IMR-90 (cell line): ENCODE measurements at regions not wholly inside any gene's neighbourhood (a gene's known extent, or its start where the extent isn't known, plus 50 kb on each side); places are given as distances from the start of the nearest gene placed in this dataset.

Source experiments
- ATAC-seq: fragments of 200-7000 bp; cut with Tn5 transposase; 2 replicates; pipeline ENCODE4 v1.9.1; 2020; ENCODE audit warnings: low read depth, mild to moderate bottlenecking, moderate library complexity
- BruUV-seq: library from RNA; stranded (reverse); fragments of 400-500 nt; replicated peaks from 2 replicates; lab custom pipeline; 2021; lab: Mats Ljungman, UMichigan
- CTCF ChIA-PET: fragments of 300-600 bp; formaldehyde crosslinking; extraction: SDS; loops from one replicate; lab custom pipeline; 2021; ENCODE audit warnings: antibody characterized with exemption; lab: Yijun Ruan, JAX
- POLR2A ChIA-PET: fragments of 300-600 bp; sonication (Branson Sonifier 250); formaldehyde crosslinking; loops from one replicate; lab custom pipeline; 2022; ENCODE audit warnings: antibody characterized with exemption; ENCODE audit not compliant: unreplicated experiment; lab: Charles Lee
- DNase-seq: peaks from one replicate; pipeline ENCODE4 v3.0.0; 2013
- H2AFZ ChIP-seq: replicated peaks from 2 replicates; pipeline ENCODE3; 2013; ENCODE audit warnings: low read length, mild to moderate bottlenecking; ENCODE audit not compliant: poor library complexity
- H2AK5ac ChIP-seq: 2 replicates; pipeline ENCODE4 v1.6.1; 2013; ENCODE audit warnings: low read depth, low read length, inconsistent platforms
- H2AK9ac ChIP-seq: replicated peaks from 2 replicates; pipeline ENCODE3; 2013; ENCODE audit warnings: mild to moderate bottlenecking, low read depth, low read length, moderate library complexity; ENCODE audit not compliant: poor library complexity
- H2BK120ac ChIP-seq: 2 replicates; pipeline ENCODE4 v1.6.1; 2013; ENCODE audit warnings: low read depth, low read length, inconsistent platforms
- H2BK15ac ChIP-seq: 3 replicates; pipeline ENCODE4 v1.6.1; 2013; ENCODE audit warnings: low read depth, low read length, inconsistent platforms
- H2BK20ac ChIP-seq: 2 replicates; pipeline ENCODE4 v1.6.1; 2013; ENCODE audit warnings: low read depth, mild to moderate bottlenecking, inconsistent platforms, low read length, moderate library complexity
- H2BK5ac ChIP-seq: 2 replicates; pipeline ENCODE4 v1.6.1; 2013; ENCODE audit warnings: mild to moderate bottlenecking, low read depth, low read length, inconsistent platforms; ENCODE audit not compliant: poor library complexity, severe bottlenecking
- H3K14ac ChIP-seq: replicated peaks from 2 replicates; pipeline ENCODE4 v1.6.1; 2013; ENCODE audit warnings: low read depth, low read length, inconsistent platforms
- H3K18ac ChIP-seq: 2 replicates; pipeline ENCODE4 v1.6.1; 2013; ENCODE audit warnings: low read depth, low read length, control low read depth
- H3K23ac ChIP-seq: 2 replicates; pipeline ENCODE4 v1.6.1; 2013; ENCODE audit warnings: low read depth, low read length, inconsistent platforms
- H3K27ac ChIP-seq: 2 replicates; pipeline ENCODE4 v1.5.1; 2013; ENCODE audit warnings: mild to moderate bottlenecking, control low read depth, low read length; ENCODE audit not compliant: insufficient read depth
- H3K27me3 ChIP-seq: 2 replicates; pipeline ENCODE4 v1.6.1; 2013; ENCODE audit warnings: low read length; ENCODE audit not compliant: control insufficient read depth, insufficient read depth
- H3K36me3 ChIP-seq: 2 replicates; pipeline ENCODE4 v1.6.1; 2013; ENCODE audit warnings: low read length, mixed read lengths; ENCODE audit not compliant: control insufficient read depth, insufficient read depth
- H3K4ac ChIP-seq: 2 replicates; pipeline ENCODE4 v1.6.1; 2013; ENCODE audit warnings: low read depth, low read length, inconsistent platforms
- H3K4me1 ChIP-seq: 2 replicates; pipeline ENCODE4 v1.6.1; 2013; ENCODE audit warnings: low read length, mixed read lengths; ENCODE audit not compliant: control insufficient read depth, insufficient read depth
- H3K4me2 ChIP-seq: 2 replicates; pipeline ENCODE4 v1.6.1; 2013; ENCODE audit warnings: low read depth, mild to moderate bottlenecking, control low read depth, low read length, moderate library complexity
- H3K4me3 ChIP-seq: 2 replicates; pipeline ENCODE4 v1.5.1; 2013; ENCODE audit warnings: low read depth, mild to moderate bottlenecking, control low read depth, low read length, moderate library complexity; ENCODE audit not compliant: insufficient read depth
- H3K56ac ChIP-seq: 2 replicates; pipeline ENCODE4 v1.6.1; 2013; ENCODE audit warnings: low read length, inconsistent platforms; ENCODE audit not compliant: insufficient read depth; ENCODE audit errors: extremely low read depth
- H3K79me1 ChIP-seq, 2 experiments: 2 replicates each; pipeline ENCODE4 v1.6.1; 2013; ENCODE audit warnings: low read length in 2 of 2, inconsistent platforms in 1 of 2, low read depth in 1 of 2
- H3K9ac ChIP-seq: 2 replicates; pipeline ENCODE4 v1.6.1; 2013; ENCODE audit warnings: low read depth, low read length, control low read depth
- H3K9me1 ChIP-seq: 2 replicates; pipeline ENCODE4 v1.6.1; 2013; ENCODE audit warnings: low read length, inconsistent platforms; ENCODE audit not compliant: insufficient read depth
- H3K9me3 ChIP-seq: 2 replicates; pipeline ENCODE4 v1.6.1; 2013; ENCODE audit warnings: low read length; ENCODE audit not compliant: control insufficient read depth, insufficient read depth
- H4K20me1 ChIP-seq: 2 replicates; pipeline ENCODE4 v1.6.1; 2013; ENCODE audit warnings: low read length, inconsistent platforms; ENCODE audit not compliant: insufficient read depth
- H4K5ac ChIP-seq: 2 replicates; pipeline ENCODE4 v1.6.1; 2013; ENCODE audit warnings: mild to moderate bottlenecking, low read depth, low read length, control low read depth
- H4K8ac ChIP-seq, 2 experiments: 2 replicates each; pipeline ENCODE4 v1.6.1; 2013; ENCODE audit warnings: low read depth in 2 of 2, low read length in 2 of 2, control low read depth in 1 of 2, inconsistent platforms in 1 of 2
- H4K91ac ChIP-seq: 2 replicates; pipeline ENCODE4 v1.6.1; 2013; ENCODE audit warnings: low read depth, low read length, inconsistent platforms; ENCODE audit not compliant: insufficient read depth
- BHLHE40 ChIP-seq: fragments of 150-350 bp; IDR thresholded peaks from 2 replicates; pipeline ENCODE4 v1.6.1; 2016; ENCODE audit warnings: mild to moderate bottlenecking, low read depth, low read length
- CEBPB ChIP-seq: IDR thresholded peaks from 2 replicates; pipeline ENCODE4 v1.6.1; 2012; ENCODE audit warnings: low read depth, low read length, improper control_type of control experiment
- CHD1 ChIP-seq: IDR thresholded peaks from 2 replicates; pipeline ENCODE4 v1.6.1; 2012; ENCODE audit warnings: low read depth, low read length, improper control_type of control experiment
- CTCF ChIP-seq: conservative IDR thresholded peaks from 2 replicates; pipeline ENCODE4 v1.5.1; 2012; ENCODE audit warnings: mild to moderate bottlenecking, low read depth, low read length, improper control_type of control experiment
- ELK1 ChIP-seq: fragments of 150-350 bp; IDR thresholded peaks from 2 replicates; pipeline ENCODE4 v1.6.1; 2016; ENCODE audit warnings: low read depth, mild to moderate bottlenecking, low read length, moderate library complexity, borderline replicate concordance
- FOS ChIP-seq: fragments of 150-350 bp; IDR thresholded peaks from 2 replicates; pipeline ENCODE4 v1.6.1; 2016; ENCODE audit warnings: low read depth, low read length
- MAFK ChIP-seq: IDR thresholded peaks from 2 replicates; pipeline ENCODE4 v1.6.1; 2012; ENCODE audit warnings: low read depth, low read length, improper control_type of control experiment
- MAZ ChIP-seq: IDR thresholded peaks from 2 replicates; pipeline ENCODE4 v1.6.1; 2012; ENCODE audit warnings: low read depth, mild to moderate bottlenecking, low read length, improper control_type of control experiment, moderate library complexity, borderline replicate concordance
- MXI1 ChIP-seq: IDR thresholded peaks from 2 replicates; pipeline ENCODE4 v1.6.1; 2012; ENCODE audit warnings: low read depth, mild to moderate bottlenecking, low read length, moderate library complexity, borderline replicate concordance
- NFE2L2 ChIP-seq: fragments of 150-350 bp; IDR thresholded peaks from 2 replicates; pipeline ENCODE4 v1.6.1; 2016; ENCODE audit warnings: low read depth, mild to moderate bottlenecking, low read length
- POLR2A ChIP-seq: IDR thresholded peaks from 2 replicates; pipeline ENCODE4 v1.6.1; 2012; ENCODE audit warnings: mild to moderate bottlenecking, low read depth, low read length
- RAD21 ChIP-seq: IDR thresholded peaks from 2 replicates; pipeline ENCODE4 v1.6.1; 2012; ENCODE audit warnings: low read length, improper control_type of control experiment
- RCOR1 ChIP-seq: IDR thresholded peaks from 2 replicates; pipeline ENCODE4 v1.6.1; 2012; ENCODE audit warnings: mild to moderate bottlenecking, low read length, improper control_type of control experiment; ENCODE audit not compliant: insufficient replicate concordance
- RFX5 ChIP-seq: IDR thresholded peaks from 2 replicates; pipeline ENCODE4 v1.8.0; 2012; ENCODE audit warnings: low read depth, mild to moderate bottlenecking, low read length, moderate library complexity
- SMC3 ChIP-seq: fragments of 150-350 bp; IDR thresholded peaks from 2 replicates; pipeline ENCODE4 v1.6.1; 2016; ENCODE audit warnings: low read depth, mild to moderate bottlenecking, antibody characterized with exemption, low read length, moderate library complexity
- USF2 ChIP-seq: fragments of 150-350 bp; IDR thresholded peaks from 2 replicates; pipeline ENCODE4 v1.6.1; 2017; ENCODE audit warnings: mild to moderate bottlenecking, antibody characterized with exemption, low read length, low read depth
- WGBS, 2 experiments: methylation state at CpG; one replicate each; pipeline versions ENCODE4 v1.1.5 to v1.1.7; 2013; ENCODE audit warnings: missing lambda C conversion rate in 2 of 2; ENCODE audit not compliant: insufficient read length in 1 of 2; ENCODE audit errors: extremely low coverage in 2 of 2; 5-methylcytosine and 5-hydroxymethylcytosine counted together
- dilution Hi-C: fragments of 300-500 bp; cut with HindIII; formaldehyde crosslinking; loops from one replicate; pipeline ENCODE4 v1.14.3; 2018; ENCODE audit warnings: low sequenced_read_pairs; ENCODE audit not compliant: unreplicated experiment
- in situ Hi-C: fragments of 300-500 bp; cut with MboI; formaldehyde crosslinking; loops from 3 replicates; pipeline ENCODE4 v1.14.3; 2019; ENCODE audit warnings: low sequenced_read_pairs, inconsistent platforms, mixed read lengths
- intact Hi-C: fragments of 100-400 bp; cut with micrococcal nuclease; formaldehyde crosslinking; loops from 2 replicates; pipeline ENCODE4 v1.10.0; 2022

DNA sequence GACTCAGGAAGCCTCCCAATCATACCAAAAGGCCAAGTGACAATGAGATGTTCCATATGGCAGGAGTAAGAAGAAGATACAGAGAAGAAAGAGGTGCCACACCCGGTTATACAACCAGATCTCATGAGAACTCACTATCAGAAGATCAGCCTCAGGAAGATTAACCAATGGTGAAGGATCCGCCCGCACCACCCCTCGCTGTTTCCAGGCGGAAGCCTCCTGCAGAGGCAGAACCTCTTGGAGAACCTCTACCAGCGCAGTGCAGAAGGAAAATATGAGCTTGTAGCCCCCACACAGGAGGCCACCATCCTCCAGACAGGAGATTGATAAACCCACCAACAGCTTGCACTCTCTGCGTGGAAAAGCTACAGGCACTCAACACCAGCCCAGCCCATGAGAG lies 245.1 kb downstream of the POTED start:
- Histone ChIP-seq H2AK9ac (no peak overlapping the region), H3K4me1 (no peaks in the 10 kb centered on the region), H3K27ac (no peak overlapping the region), H3K56ac (no peak overlapping the region), H4K20me1 (no peaks in the 10 kb centered on the region), H3K23ac (no peak overlapping the region), H3K27me3 (no peaks in the 10 kb centered on the region), H2BK20ac (no peak overlapping the region), H2BK5ac (no peak overlapping the region), H3K14ac (no peak overlapping the region), H3K79me1 (no peaks in the 10 kb centered on the region), H3K36me3 (no peaks in the 10 kb centered on the region), H2AFZ (no peak overlapping the region), H2AK5ac (no peak overlapping the region), H4K8ac (no peak overlapping the region), H2BK15ac (no peak overlapping the region), H2BK120ac (no peak overlapping the region), H3K4me2 (no peak overlapping the region), H3K4ac (no peak overlapping the region), H4K91ac (no peak overlapping the region), H3K9me3 (no peaks in the 10 kb centered on the region), H3K9ac (no peak overlapping the region), H3K9me1 (no peaks in the 10 kb centered on the region), H3K18ac (no peak overlapping the region), H3K4me3 (no peak overlapping the region), H4K5ac (no peak overlapping the region)
- POLR2A ChIA-PET: no interaction called here
- dilution Hi-C loops (no loop called here), in situ Hi-C loops (no loop called here), intact Hi-C loops (no loop called here)
- TF ChIP-seq RAD21 (no peak), MAFK (no peak), CHD1 (no peak), POLR2A (no peak), FOS (no peak), USF2 (no peak), CTCF (no peak), MXI1 (no peak), BHLHE40 (no peak), RCOR1 (no peak), RFX5 (no peak), NFE2L2 (no peak), CEBPB (no peak), ELK1 (no peak), MAZ (no peak), SMC3 (no peak)
- no CpG with 5 or more reads among the region's 7 CpGs for WGBS, 2 experiments
- ATAC-seq: no peak
- no TSS peak for BruUV-seq
- DNase-seq: no peak
- CTCF ChIA-PET: no interaction called here
